DOHH2 (cell line): ENCODE measurements at regions not wholly inside any gene's neighbourhood (a gene's known extent, or its start where the extent isn't known, plus 50 kb on each side); places are given as distances from the start of the nearest gene placed in this dataset.

Experiments used
- H3F3A ChIP-seq: fragments of 200-600 bp; sonication (generic), shearing (Covaris generic); 2 replicates; pipeline ENCODE4 v1.6.0; 2016; ENCODE audit warnings: antibody characterized with exemption, mild to moderate bottlenecking; ENCODE audit not compliant: control insufficient read depth, insufficient read depth
- H3K27ac ChIP-seq: fragments of 200-600 bp; sonication (generic); 2 replicates; pipeline ENCODE4 v1.5.1; 2014; ENCODE audit warnings: low read depth, mild to moderate bottlenecking, low read length, moderate library complexity
- H3K27me3 ChIP-seq: fragments of 200-600 bp; sonication (generic); 2 replicates; pipeline ENCODE4 v1.6.1; 2014; ENCODE audit warnings: mild to moderate bottlenecking, low read length, mixed read lengths; ENCODE audit not compliant: control insufficient read depth
- H3K36me3 ChIP-seq: fragments of 200-600 bp; sonication (generic); 2 replicates; pipeline ENCODE4 v1.6.1; 2014; ENCODE audit warnings: mild to moderate bottlenecking, low read length, moderate library complexity, mixed read lengths; ENCODE audit not compliant: control insufficient read depth
- H3K4me1 ChIP-seq: fragments of 200-600 bp; sonication (generic); 2 replicates; pipeline ENCODE4 v1.6.1; 2014; ENCODE audit warnings: mild to moderate bottlenecking, low read length, mixed read lengths; ENCODE audit not compliant: control insufficient read depth
- H3K4me2 ChIP-seq: fragments of 200-600 bp; sonication (generic); 2 replicates; pipeline ENCODE4 v1.6.0; 2014; ENCODE audit warnings: mild to moderate bottlenecking, low read length, moderate library complexity
- H3K4me3 ChIP-seq: fragments of 200-600 bp; sonication (generic); 2 replicates; pipeline ENCODE4 v1.5.1; 2014; ENCODE audit warnings: mild to moderate bottlenecking, low read length, mixed read lengths
- H3K79me2 ChIP-seq: fragments of 200-600 bp; sonication (generic); 2 replicates; pipeline ENCODE4 v1.6.1; 2014; ENCODE audit warnings: mild to moderate bottlenecking, low read length, mixed read lengths; ENCODE audit not compliant: control insufficient read depth
- H3K9me2 ChIP-seq: fragments of 200-600 bp; sonication (generic); replicated peaks from 2 replicates; pipeline ENCODE4 v1.6.1; 2014; ENCODE audit warnings: mild to moderate bottlenecking, low read length, mixed read lengths; ENCODE audit not compliant: control insufficient read depth
- H3K9me3 ChIP-seq: fragments of 200-600 bp; sonication (generic); 2 replicates; pipeline ENCODE4 v1.6.1; 2014; ENCODE audit warnings: antibody characterized with exemption, low read length, mixed read lengths; ENCODE audit not compliant: control insufficient read depth, insufficient read depth
- H4K20me1 ChIP-seq: fragments of 200-600 bp; sonication (generic); 2 replicates; pipeline ENCODE4 v1.6.0; 2014; ENCODE audit warnings: low read depth, mild to moderate bottlenecking, antibody characterized with exemption, low read length, moderate library complexity; ENCODE audit not compliant: control insufficient read depth, insufficient read depth
- CTCF ChIP-seq: fragments of 200-600 bp; sonication (generic); IDR thresholded peaks from one replicate; pipeline ENCODE4 v1.5.1; 2014; ENCODE audit warnings: antibody characterized with exemption, mild to moderate bottlenecking, low read depth, low read length; ENCODE audit not compliant: poor library complexity, severe bottlenecking
- EZH2phosphoT487 ChIP-seq: fragments of 200-600 bp; sonication (generic); IDR thresholded peaks from 2 replicates; pipeline ENCODE4 v1.6.1; 2017; ENCODE audit warnings: borderline replicate concordance, mild to moderate bottlenecking, antibody characterized with exemption, low read length, moderate library complexity, mixed read lengths

GRCh38 chr2:17229414-17229813 is 288.8 kb downstream of the RAD51AP2 start:
- Histone ChIP-seq H3K27ac (no peak overlapping the region), H3K9me2 (no peaks in the 10 kb centered on the region)

GRCh38 chr2:17228461-17228860 is 289.8 kb downstream of the RAD51AP2 start:
- TF ChIP-seq CTCF (no peak), EZH2phosphoT487 (no peak)
- no peaks in the 10 kb centered on the region for H3K9me3 ChIP-seq
- no peak overlapping the region for H3K4me3 ChIP-seq
- no peaks in the 10 kb centered on the region for H3F3A ChIP-seq
- H4K20me1 ChIP-seq = no peaks in the 10 kb centered on the region
- no peak overlapping the region for H3K27ac ChIP-seq
- no peaks in the 10 kb centered on the region for H3K36me3 ChIP-seq
- no peaks in the 10 kb centered on the region for H3K27me3 ChIP-seq
- H3K9me2 ChIP-seq = no peaks in the 10 kb centered on the region
- no peaks in the 10 kb centered on the region for H3K79me2 ChIP-seq
- no peaks in the 10 kb centered on the region for H3K4me1 ChIP-seq
- no peak overlapping the region for H3K4me2 ChIP-seq

More at GRCh38 chr2:17229414-17229813, 288.8 kb downstream of the RAD51AP2 start:
- H3K27me3 ChIP-seq = no peaks in the 10 kb centered on the region
- no peak for TF ChIP-seq CTCF
- TF ChIP-seq EZH2phosphoT487 = no peak
- H3K4me1 ChIP-seq = no peaks in the 10 kb centered on the region
- H3K79me2 ChIP-seq = no peaks in the 10 kb centered on the region
- H3K36me3 ChIP-seq = no peaks in the 10 kb centered on the region
- H4K20me1 ChIP-seq = no peaks in the 10 kb centered on the region
- H3F3A ChIP-seq = no peaks in the 10 kb centered on the region
- no peak overlapping the region for H3K4me3 ChIP-seq
- H3K4me2 ChIP-seq = no peak overlapping the region
- no peaks in the 10 kb centered on the region for H3K9me3 ChIP-seq

GRCh38 chr2:17227856-17228255 is 290.4 kb downstream of the RAD51AP2 start:
- TF ChIP-seq EZH2phosphoT487 (no peak), CTCF (no peak)
- H3K36me3 ChIP-seq = no peaks in the 10 kb centered on the region
- no peak overlapping the region for H3K27ac ChIP-seq
- H3K79me2 ChIP-seq = no peaks in the 10 kb centered on the region
- no peaks in the 10 kb centered on the region for H3K4me1 ChIP-seq
- H3K4me2 ChIP-seq = no peak overlapping the region
- no peaks in the 10 kb centered on the region for H4K20me1 ChIP-seq
- no peaks in the 10 kb centered on the region for H3K9me3 ChIP-seq
- H3F3A ChIP-seq = no peaks in the 10 kb centered on the region
- H3K9me2 ChIP-seq = no peaks in the 10 kb centered on the region
- no peak overlapping the region for H3K4me3 ChIP-seq
- no peaks in the 10 kb centered on the region for H3K27me3 ChIP-seq
